GM10248 (cell line): ENCODE measurements at regions not wholly inside any gene's neighbourhood (a gene's known extent, or its start where the extent isn't known, plus 50 kb on each side); places are given as distances from the start of the nearest gene placed in this dataset.

ENCODE experiments used
- CTCF ChIA-PET: fragments of 300-600 bp; sonication (Branson Sonifier 250); formaldehyde crosslinking; extraction: SDS; loops from one replicate; lab custom pipeline; 2021; ENCODE audit warnings: antibody characterized with exemption; lab: Yijun Ruan, JAX
- POLR2A ChIA-PET: fragments of 350-650 bp; sonication (Branson Sonifier 250); formaldehyde crosslinking; extraction: SDS; loops from one replicate; lab custom pipeline; 2020; ENCODE audit warnings: antibody characterized with exemption; lab: Yijun Ruan, JAX
- DNase-seq: peaks from one replicate; pipeline ENCODE4 v3.0.0; 2012; ENCODE audit errors: extremely low spot score
- CTCF ChIP-seq: IDR thresholded peaks from 2 replicates; pipeline ENCODE4 v1.5.1; 2012; ENCODE audit warnings: mild to moderate bottlenecking, low read depth; ENCODE audit errors: extremely low read depth, missing control alignments, control extremely low read depth

- no peak for DNase-seq
- ChIA-PET POLR2A (no interaction called here), CTCF (no interaction called here)
- no peak for TF ChIP-seq CTCF
These were observed 131.4 kb upstream of the F3 start for GRCh38 chr1:94672934-94673333.

GRCh38 chr1:94672001-94672400 is 130.4 kb upstream of the F3 start:
- ChIA-PET CTCF (no interaction called here), POLR2A (no interaction called here)
- TF ChIP-seq CTCF: no peak
- no peak for DNase-seq

GRCh38 chr1:94670273-94670672 is 128.7 kb upstream of the F3 start:
- POLR2A ChIA-PET: no interaction called here
- CTCF ChIA-PET: interaction anchor here (1.4 kb wide), 1 partner anchor 137 kb away, joined by 3 read pairs; no protein-coding TSS in a partner anchor
- no peak for TF ChIP-seq CTCF
- DNase-seq: no peak

GRCh38 chr1:94669198-94669597 is 127.6 kb upstream of the F3 start:
- no peak for TF ChIP-seq CTCF
- CTCF ChIA-PET: no interaction called here
- no peak for DNase-seq
- POLR2A ChIA-PET: no interaction called here

- TF ChIP-seq CTCF: no peak
- DNase-seq: no peak
- POLR2A ChIA-PET: no interaction called here
- CTCF ChIA-PET: no interaction called here
These were observed 127.0 kb upstream of the F3 start for GRCh38 chr1:94668528-94668927.

- CTCF ChIA-PET: no interaction called here
- no peak for TF ChIP-seq CTCF
- DNase-seq: no peak
- POLR2A ChIA-PET: no interaction called here
These were observed 126.3 kb upstream of the F3 start for GRCh38 chr1:94667818-94668217.

GRCh38 chr1:94666797-94667196 is 125.2 kb upstream of the F3 start:
- ChIA-PET POLR2A (no interaction called here), CTCF (no interaction called here)
- no peak for DNase-seq
- TF ChIP-seq CTCF: no peak
